GM20000 (cell line): ENCODE measurements at regions not wholly inside any gene's neighbourhood (a gene's known extent, or its start where the extent isn't known, plus 50 kb on each side); places are given as distances from the start of the nearest gene placed in this dataset.

ENCODE experiments used
- DNase-seq: peaks from one replicate; pipeline ENCODE4 v3.0.0; 2012; ENCODE audit warnings: low spot score
- TF ChIP-seq, protein P1 (sequence below): IDR thresholded peaks from 2 replicates; pipeline ENCODE4 v1.5.1; 2012; ENCODE audit warnings: mild to moderate bottlenecking, control low read depth; ENCODE audit errors: extremely low read depth, missing control alignments

DNA sequence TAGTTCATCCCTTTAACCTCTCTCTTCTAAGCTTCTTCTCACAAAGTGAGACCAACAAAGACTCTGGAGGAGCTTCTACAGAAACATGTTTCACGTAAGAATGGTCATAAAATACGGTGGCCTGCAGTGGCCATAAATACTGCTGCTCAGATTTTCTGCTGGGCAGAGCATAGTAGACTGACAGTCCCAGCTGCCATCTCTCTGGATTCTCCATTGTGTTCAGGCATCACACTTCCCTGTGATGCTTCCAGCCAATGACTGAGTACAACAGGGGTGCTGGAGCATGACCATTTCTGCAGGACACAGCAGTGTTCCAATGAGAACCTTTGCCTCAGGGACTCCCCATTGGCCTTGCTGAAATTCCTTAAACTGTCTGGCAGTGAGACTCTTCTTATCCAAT, 392.6 kb downstream of the MMUT start:
- TF ChIP-seq, protein P1, sequence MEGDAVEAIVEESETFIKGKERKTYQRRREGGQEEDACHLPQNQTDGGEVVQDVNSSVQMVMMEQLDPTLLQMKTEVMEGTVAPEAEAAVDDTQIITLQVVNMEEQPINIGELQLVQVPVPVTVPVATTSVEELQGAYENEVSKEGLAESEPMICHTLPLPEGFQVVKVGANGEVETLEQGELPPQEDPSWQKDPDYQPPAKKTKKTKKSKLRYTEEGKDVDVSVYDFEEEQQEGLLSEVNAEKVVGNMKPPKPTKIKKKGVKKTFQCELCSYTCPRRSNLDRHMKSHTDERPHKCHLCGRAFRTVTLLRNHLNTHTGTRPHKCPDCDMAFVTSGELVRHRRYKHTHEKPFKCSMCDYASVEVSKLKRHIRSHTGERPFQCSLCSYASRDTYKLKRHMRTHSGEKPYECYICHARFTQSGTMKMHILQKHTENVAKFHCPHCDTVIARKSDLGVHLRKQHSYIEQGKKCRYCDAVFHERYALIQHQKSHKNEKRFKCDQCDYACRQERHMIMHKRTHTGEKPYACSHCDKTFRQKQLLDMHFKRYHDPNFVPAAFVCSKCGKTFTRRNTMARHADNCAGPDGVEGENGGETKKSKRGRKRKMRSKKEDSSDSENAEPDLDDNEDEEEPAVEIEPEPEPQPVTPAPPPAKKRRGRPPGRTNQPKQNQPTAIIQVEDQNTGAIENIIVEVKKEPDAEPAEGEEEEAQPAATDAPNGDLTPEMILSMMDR = no peak
- no peak for DNase-seq

DNA sequence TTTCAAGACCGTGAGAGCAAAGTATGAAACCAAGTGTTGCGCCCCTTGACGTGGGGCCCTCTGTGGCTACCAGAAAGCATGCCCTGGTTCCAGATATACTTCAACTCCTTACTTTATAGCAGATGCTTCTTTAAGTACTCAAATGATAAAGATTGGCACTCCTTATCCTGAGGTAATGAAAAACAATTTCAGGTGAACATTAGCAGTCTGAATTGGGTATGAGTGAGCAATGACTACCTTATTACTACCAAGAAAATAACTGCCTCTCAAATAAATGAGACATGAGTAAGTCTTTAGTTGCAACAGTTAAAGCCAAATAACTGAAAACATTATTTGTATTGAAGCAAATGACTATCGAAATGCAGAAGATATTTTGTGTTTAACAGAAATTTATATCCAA, 408.7 kb downstream of the MMUT start:
- no peak for DNase-seq
- TF ChIP-seq, protein P1 = no peak

DNA sequence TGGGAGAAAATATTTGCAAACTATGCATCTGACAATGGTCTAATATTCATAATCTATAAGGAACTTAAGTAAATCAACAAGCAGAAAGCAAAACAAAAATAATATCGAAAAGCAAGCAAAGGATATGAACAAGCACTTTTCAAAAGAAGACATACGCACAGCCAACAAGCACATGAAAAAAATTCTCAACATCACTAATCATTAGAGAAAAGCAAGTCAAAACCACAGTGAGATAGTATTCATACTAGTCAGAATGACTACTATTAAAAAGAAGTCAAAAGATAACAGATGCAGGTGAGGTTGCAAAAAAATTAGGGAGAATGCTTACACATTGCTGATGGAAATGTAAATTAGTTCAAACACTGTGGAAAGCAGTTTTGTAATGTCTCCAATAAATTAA, 410.2 kb downstream of the MMUT start:
- no peak for DNase-seq
- TF ChIP-seq, protein P1 = no peak

DNA sequence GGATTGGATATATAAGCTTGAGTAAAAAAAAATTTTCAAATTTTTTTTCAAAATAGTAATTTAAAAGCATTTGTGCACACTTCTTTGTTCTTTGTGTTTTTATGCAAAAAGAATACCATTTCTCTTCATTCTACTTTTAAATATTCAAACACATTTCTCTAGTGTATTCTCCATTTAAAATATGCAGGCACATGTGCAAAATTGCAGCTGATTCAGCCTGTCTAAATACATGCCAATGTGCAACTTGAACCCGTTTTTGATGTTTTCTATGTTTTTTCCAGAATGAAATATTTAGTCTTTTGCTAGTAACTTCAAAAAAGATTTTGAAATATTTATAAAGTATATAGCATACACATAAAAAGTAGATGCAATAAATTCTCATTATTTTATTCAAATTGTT, 411.8 kb downstream of the MMUT start:
- TF ChIP-seq, protein P1 = no peak
- DNase-seq = no peak

DNA sequence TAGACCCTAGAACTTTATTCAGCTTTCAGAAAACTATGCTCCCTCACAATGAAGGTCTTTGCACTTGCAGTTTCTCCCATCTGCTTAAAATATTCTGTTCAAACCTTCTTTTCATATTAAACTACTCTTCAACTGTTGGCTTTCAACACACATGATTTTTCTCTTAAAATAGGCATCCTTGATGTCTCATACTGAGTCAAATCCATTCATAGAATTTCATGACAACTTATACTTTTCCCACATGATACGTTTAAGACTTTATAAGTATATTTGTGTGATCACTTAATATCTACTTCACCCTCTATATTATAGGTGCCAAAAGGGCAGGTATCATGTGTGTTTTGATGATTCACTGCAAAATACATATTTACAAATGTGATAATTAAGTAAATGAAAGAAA, 412.5 kb downstream of the MMUT start:
- TF ChIP-seq, protein P1 = no peak
- no peak for DNase-seq

DNA sequence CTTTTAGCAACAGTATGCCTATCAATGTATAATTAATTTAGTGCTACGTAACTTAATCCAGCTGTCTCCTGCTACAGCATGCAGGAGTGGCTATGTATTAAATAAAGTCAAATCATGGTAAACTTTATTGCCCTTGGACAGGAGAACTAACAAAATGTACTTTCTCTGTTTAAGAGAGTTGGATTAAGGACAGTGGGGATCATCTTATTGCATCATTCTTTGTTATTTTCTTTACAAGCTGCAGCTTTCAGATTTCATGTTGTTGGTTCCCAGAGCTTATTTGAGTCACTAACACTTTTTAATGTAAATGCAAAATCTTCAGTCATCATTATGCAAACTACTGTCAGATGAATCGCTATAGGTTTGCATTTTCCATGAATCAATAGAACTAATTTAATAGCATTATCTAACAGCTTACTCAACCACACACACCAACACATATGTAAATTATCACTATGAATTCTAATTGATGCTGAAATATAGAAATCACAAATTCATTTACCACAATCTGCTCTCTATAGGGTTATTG, 424.7 kb downstream of the MMUT start:
- TF ChIP-seq, protein P1 = no peak
- DNase-seq = no peak

DNA sequence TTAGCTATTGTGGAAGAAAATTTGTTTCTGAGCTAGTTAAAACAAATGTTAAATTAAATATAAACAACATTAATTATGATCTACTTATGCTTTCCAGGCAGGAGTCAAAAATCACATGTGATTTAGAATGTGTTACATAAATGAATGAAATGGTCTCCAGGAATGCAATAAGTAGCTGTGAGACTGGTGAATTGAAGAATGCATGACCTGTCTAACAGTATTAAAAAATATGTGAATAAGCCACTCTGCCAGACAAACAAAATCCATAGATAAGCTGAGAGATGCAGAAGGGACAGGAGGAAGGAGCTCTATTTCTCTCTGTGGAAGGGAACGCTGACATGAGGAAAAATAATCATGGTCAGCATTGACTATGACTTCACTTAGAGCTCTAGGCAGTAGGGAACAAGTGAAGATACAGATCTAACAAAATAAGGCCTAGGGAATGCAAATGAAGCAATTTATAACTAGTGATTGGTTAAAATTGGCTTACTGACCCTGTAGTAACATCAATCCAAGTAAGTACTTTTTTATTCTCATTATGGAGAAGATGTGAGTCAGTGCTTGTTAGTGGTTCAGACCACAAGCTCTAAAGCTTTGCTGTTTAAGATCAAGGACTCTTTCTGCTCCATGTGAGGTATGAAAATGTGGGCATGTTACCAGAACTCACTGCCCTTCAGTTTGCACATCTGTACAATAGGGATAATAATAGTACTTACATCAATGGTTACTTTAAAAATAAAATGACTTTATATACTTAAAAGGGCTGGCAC, 432.6 kb downstream of the MMUT start:
- no peak for DNase-seq
- TF ChIP-seq, protein P1 = no peak
